HG03196 (cell line): ENCODE measurements at regions not wholly inside any gene's neighbourhood (a gene's known extent, or its start where the extent isn't known, plus 50 kb on each side); places are given as distances from the start of the nearest gene placed in this dataset.

Source experiments
- ATAC-seq: cut with Tn5 transposase; IDR thresholded peaks from one replicate; pipeline ENCODE4 v1.9.1; 2021; ENCODE audit not compliant: unreplicated experiment

DNA sequence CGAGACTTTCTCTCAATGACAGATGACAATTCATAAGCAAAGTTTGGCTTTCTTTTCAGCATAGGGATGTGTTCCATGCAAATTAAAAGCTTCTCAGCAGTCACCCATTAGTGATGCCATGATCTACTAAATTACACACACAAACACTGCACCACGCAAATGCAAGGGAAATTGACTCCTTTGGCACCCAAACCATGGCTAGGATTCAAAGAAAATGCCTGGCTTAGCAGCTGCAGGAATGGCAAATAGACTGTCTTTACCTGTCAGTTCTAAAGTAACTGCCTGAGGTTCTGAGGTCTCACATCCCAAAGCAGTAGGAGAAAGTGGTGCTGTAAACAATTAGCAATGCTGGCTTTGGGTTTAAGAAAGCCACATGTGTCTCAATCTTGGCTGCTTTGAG, 108.6 kb upstream of the ATP10B start:
- no peak for ATAC-seq

DNA sequence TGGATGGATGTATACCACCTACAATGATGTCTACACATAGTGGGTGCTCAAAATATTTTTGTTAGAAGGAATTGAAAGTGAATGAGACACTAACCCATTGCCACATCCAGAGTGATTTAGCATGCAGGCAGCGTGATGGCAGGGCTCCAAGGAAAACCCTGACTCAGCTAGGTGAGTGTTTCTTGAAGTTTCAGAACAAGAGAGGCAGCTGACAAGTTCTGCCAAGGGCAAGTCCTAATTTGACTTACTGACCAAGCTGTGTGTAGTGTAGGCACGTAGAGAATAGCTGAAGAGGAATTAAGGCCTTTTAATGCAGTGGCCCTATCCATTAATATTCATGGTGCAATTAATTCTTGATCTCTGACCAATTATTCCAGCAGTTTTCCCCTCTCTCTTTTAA, 107.8 kb upstream of the ATP10B start:
- peak; percentile 36 for ATAC-seq

DNA sequence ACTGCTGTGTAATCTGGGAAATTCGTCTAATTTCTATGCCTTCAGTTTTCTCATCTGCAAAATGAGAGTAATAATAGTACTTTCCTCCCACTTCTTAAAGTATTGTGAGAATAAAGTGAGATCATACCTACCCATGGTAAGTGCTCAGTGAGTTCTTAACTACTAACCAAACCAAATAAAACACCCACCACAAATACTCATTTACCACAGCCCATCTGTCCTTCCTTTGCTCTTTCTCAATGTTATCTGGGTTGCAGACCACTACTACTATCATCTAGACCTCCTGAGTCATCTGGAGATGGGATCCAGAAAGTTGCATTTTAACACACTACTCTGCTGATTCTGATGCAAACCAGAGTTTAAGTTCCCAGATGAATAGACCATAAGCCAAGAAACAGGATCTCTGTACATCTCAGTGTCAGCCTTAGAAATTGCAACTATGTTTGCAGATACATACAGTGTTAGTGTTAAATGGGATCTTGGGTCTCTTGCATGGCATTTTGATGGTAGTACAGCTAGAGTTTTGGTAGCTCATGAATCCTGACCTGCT, 105.4 kb upstream of the ATP10B start:
- ATAC-seq, result no peak

DNA sequence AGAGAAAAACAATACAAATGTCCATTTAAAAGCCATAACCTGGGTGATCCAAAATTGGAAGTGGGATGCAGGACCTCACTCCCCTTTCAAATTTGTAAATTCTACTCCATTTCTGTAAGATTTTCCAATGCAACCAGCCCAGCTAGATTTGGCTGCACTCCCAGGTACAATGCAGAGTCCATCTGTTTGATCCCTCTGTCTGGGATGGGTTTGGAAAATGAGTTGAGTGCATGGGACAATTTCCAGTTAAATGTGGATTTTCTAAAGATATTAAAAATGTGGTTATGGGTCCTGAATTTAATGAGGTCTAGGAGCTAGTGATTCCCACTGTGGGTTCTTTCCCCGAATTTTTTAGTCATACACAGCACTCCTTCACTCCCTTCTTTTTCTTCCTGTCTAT, 104.0 kb upstream of the ATP10B start:
- no peak for ATAC-seq

DNA sequence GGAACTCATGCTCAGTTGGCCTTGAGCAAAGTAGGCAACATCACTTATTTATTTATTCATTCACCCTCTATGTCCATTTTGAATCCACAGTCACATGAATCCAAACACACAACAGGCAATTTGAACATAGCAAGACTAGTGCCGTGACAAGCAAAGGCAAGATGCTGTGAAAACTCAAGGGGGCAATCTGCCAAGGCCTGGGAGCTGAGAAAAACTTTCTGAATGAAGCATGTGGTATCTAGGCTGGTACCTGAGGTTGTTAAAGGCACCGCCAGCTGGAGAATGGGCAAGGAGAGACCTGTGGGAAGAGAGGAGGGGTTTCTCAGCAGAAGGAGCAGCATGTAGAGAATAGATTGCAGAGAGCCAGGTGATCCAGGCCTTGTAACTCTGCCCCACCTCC, 98.3 kb upstream of the ATP10B start:
- ATAC-seq, result no peak

DNA sequence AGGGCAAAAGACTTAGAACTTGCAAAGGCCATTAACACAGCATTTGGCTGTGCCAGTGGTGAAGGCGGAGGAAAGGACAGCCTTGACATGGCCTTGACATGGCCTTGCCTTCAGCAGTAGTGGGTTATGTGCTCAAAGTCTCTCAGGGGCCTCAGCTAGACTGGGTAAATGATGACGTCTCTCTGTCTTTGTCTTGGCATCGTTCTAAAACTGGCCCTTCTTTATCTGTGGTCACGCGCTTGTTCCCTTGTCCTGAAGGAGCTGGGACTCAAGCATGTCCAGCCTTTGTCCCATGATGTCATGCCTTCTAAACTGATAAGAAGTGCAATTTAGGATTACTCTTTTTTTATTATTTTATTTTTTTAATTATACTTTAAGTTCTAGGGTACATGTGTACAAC, 88.7 kb upstream of the ATP10B start:
- no peak for ATAC-seq

DNA sequence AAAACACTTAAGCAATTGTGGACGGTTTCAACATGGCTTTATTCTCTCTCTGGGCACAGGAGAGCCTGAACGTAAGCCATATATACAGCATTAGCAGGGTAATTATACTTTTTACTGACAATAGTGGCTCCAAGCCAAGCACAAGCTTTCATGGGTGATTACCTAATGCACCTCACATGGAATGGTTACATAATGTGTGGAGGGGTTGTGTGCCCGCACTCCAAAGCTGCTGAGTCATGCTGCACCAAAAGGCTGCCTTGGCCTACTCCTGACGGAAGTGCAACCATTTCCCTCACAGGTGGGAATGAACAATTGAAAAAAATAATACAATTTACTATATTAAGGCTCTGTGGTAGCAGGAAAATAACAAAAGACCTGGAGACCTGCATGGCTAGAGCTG, 86.5 kb upstream of the ATP10B start:
- ATAC-seq, result no peak

DNA sequence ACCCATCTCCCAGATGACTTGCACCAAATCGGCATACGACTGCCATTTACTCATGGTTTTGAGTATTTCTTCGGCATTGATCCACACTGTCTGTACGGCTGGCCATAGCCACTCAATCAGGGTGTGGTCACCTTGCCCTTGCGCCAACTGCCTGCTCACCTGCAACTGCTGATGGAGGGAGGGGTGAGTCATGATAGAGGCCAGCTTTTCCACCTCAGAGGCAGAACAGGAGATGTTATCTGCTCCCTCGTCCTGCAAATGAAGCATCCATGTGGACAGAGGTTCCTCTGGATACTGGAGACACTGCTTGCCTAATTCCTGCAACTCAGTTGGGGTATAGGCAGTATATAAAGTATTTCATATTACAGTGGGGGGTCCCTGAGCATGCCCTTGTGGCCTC, 85.6 kb upstream of the ATP10B start:
- ATAC-seq, result no peak

DNA sequence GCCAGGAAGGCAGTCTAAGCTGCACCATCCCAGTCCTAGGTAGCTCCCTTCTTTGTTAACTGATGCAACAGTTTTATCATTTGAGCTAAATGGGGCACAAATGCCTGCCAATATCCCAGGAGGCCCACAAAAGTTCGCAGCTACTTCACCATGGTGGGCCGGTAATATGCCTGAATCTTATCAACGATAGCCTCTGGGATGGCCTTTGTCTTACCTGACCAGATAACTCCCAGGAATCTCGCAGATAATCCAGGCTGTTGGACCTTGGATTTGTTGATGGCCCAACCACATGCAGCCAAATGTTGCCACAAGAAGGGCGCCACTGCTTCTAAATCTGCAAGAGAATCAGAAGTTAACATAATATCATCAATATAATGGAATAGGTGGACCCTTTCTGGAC, 83.8 kb upstream of the ATP10B start:
- ATAC-seq, result no peak

DNA sequence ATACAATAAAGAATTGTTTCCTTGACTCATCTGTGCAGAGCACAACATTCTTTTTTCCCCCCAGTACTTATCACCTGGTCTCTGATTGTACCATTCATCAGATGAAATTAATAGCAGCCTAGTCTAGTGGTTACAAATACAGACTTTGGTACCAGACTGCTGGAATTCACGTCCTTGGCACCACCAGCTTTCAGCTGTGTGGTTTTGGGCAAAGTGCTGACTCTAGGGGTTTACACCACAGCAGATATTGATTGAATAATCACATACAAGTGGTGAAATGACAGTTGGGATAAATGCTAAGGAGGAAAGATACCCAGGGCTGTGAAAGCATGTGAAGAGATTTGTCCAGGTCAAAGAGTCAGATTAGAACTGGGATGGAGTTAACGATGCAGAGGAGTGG, 79.3 kb upstream of the ATP10B start:
- ATAC-seq, result no peak

DNA sequence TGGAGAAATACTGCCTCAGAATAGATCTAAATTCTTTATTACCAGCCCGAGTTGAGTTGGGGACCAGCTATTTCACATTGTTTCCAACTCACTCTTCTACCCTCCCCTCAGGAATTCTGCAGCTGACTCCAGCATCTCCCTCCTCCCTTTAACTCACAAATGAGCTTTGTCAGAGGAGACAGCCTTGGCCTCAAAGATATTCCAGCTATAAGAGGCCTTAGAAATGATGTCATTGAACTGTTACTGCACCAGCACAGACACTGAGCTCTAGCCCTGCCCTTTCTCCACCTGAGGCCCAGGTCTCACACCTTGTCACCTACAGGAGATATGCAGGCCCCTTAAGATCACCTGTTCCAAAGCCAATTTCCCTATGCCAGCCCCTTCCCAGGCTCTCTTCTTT, 78.4 kb upstream of the ATP10B start:
- ATAC-seq, result no peak

DNA sequence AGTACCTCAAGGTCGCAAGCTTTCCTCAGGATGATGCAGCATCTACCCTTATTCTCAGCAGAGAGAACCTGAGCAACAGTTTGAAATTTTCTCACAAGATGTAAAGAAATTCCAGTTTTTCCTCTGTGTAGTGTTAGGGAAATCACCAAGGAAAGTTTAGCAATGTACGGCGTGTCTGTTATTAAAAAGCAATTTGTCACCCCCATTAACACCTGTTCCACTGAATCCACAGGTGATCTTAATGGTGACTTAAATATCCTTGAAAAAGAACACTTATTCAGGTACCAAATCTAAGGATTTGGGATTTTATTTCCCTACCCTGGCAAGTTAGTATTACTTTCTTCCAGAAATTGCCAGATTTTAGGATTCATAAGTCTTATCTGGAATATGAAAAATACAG, 77.9 kb upstream of the ATP10B start:
- ATAC-seq, result no peak

DNA sequence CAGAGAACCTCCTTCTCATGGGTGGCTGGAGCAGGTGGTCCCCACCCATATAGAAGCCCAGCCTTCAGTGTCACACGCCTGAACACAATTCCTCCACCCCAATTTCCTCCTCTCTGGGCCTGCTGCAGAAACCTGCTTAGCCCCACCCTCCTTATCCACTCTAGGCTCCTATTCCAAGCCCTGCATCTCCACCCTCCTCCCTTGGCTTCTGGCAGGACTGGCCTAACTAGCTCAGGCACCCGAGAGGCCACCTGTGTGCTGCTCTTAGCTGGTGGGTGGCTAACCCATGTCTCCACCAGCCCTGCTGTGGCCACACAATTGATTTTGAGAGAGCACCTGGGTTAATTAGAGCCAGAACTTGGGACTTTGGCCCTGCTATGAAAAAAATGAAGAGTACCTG, 77.3 kb upstream of the ATP10B start:
- ATAC-seq, result no peak

DNA sequence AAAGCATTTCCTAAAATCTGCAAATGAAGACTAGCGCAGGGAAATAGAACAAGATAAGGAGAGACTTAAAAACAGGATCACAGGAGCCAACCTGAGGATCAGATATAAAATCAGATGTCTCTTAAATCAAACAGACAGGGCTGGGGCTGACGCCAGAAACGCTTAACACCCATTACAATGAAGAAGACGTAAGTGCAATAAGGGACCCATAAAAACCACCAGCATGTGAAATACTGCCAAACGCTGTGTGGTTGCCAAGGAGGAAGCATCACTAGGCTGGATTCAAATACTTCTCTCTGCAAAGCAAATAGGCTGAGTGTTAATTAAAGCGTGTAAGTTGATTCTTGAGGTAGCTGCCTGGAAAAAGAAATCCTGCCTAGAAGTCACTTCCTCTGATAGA, 74.4 kb upstream of the ATP10B start:
- no peak for ATAC-seq

DNA sequence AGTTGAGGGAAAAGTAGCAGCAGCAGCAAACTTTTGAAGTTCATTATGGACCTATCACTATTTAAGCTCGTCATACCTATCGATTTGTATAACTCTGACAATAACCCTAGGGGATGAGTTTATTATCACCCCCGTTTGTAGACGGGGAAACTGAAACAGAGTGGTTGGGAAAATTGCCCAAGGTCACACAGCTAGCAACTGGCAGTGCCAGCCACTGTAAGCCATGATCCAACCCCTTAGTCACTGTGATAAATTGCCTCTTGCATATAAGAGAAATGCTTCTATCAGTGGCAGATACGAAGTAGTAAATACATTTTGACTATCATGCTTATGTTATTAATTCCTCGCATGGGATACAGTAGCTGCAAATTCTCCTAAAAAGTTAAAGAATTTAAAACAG, 73.3 kb upstream of the ATP10B start:
- ATAC-seq, result no peak

DNA sequence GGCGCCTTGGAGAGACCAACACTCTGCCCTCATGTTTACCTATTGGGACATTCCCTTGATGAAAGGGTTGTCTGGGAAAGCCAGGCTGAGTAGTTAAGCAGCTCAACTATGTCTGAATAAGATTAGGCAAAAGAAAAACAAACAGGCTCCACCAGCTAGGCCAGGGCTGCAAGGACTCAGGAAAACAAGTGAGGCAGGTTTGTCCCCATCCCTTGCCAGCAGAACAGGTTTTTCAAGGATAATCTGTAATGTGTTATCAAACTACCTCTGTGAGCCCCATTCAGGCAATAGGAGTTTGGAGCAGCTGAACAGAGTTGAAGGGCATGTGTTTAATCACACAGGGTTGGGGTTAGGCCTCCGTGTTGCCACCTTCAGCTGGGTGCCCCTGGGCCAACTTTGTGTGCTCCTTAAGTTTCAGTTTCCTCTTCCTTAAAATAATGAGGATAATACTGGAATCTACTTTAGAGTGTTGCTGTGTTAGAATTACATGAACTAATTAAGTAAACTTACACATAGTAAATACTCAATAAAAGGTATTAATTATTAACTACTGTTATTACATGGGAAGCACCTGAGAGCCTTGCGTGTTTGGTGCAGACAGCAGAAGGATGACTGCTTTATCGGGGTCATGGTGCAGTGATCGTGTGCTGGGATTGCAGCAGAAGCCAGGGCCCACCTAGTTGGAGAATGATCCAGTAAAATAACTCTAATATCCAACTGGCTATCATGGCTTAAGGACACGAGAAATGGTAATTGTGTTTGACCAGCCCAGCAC, 72.1 kb upstream of the ATP10B start:
- no peak for ATAC-seq

DNA sequence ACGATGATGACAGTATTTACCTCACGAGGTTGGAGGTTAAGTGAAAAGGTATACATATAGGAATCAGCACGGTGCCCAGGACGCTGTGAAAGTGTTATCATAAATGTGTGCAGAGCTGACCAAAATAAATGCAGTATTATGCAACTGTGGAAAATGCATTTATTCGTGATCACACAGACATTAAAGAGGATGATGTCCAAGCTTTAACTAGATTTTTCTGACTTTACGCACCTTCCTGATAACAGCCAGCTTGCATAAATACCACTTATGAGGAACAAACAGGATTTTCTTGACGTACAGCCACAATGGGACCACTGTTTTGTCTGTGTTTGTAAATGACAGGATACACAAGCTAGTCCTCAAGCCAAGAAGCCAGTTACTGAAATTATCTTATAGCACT, 71.4 kb upstream of the ATP10B start:
- no peak for ATAC-seq

DNA sequence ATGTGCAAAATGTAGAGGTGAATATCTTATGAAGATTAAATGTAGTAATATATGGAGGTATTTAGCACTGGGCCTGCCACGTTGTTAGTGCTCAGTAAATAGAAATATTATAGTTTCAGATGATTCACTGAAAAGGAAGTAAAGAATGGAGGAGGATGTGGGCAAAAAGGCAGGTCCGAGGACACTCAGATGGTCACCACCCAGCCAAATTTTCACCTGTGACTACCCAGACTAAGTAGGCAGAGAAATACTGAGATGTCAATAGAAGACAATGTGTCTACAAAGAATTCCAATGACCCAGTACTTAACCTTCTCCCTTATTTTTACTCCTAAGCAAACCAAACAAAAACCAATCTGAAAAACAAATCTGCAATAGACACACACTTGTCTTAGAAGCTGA, 70.3 kb upstream of the ATP10B start:
- no peak for ATAC-seq

DNA sequence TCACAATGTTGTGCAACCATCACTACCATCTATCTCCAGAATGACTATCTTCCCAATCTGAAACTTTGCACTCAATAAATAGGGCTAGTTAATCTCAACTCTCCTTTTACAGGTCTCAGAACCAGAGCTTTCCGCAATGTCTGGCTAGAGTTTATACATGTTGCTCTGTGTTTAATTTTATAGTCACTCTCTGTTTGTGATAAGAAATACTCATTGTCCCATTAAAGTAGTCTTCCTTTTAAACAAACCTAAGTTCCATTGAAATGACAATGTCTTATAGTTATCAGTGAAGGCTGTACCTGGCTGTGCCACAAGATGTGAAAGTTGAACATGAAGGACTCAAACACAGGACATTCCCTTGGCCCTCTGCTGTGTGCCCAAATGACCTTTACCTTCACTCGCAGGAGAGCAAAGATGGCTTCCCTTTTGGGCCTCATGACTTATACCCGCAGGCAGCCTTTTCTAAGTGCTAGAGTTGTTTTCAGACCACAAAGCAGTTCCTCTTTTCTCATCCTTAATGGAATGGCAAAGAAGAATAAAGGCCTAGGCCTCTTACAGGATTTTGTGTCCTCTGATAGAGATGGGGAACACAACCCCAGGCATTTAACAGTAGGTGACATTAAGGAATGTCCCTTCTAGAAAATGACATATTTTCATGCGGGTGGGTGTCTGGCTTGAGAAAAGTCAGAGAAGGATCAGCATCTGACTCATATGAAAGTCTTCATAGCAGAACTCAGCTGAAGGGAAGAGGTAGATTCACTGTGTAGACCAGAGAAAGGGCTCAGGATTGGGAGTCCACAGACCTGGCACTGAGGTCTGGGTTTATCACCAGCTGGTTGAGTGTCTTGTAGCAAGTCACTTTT, 69.6 kb upstream of the ATP10B start:
- no peak for ATAC-seq

DNA sequence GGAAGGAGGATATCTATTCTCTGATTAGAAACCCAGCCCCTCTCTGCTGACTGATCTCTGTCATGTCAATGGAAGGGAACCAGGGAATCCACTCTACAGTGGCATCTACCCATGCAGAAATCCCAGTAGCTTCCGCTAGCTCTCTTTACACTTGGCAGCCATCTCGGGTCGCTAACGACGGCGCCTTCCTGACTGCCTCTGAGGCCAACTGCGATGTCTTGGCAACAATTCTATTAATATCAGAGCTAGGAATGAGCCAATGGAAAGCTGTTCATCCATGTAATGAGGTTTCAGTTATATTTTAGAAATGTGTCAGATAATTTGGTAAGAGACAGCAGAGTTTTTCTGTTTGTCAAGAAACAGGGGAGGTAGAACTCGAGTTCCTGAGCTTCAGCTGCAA, 67.6 kb upstream of the ATP10B start:
- no peak for ATAC-seq

DNA sequence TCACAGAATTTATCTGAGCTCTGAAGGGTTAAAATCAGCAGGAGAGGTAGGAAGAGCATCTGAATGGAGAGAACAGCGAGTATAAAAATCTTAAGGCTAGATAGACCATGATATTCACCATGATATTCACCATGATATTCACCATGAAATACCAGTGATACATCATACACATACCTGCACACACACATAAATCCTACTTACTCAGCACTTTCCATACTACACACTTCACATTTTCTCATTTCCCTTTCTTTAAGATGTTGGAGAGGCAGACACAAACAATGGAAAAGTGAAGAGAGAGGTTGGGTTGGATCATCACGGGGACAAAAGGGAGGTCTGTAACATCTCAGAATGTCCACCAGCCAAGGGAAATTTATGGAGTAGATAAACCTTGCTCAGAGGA, 66.4 kb upstream of the ATP10B start:
- no peak for ATAC-seq

DNA sequence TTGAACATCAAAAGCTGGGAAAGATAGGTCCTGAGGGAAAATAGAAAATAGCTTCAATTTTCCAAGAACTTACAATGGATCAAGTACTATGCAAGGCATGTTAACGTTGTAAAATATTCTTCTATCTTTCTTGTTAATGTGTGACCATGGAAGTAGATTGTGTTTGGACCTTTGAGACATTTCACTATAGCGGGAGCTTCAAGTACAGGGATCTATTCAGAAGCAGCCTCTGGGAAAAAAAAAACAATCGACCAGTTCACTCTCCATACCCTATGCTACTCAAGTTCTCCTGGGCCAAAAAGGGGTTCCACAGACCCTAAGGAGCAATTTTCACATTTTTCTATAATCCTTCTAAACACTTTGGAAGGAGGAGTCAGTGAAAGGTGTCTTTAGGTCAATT, 54.1 kb upstream of the ATP10B start:
- no peak for ATAC-seq
